Adrenal gland (tissue), 5 donors: ENCODE measurements at regions not wholly inside any gene's neighbourhood (a gene's known extent, or its start where the extent isn't known, plus 50 kb on each side); places are given as distances from the start of the nearest gene placed in this dataset.

Experiments used
- POLR2A ChIP-seq, 2 donors: fragments of 450-650 bp; IDR thresholded peaks; one replicate each; pipeline ENCODE4 v1.6.1; 2017; ENCODE audit warnings: antibody characterized with exemption in 2 of 2, mild to moderate bottlenecking in 2 of 2, moderate library complexity in 1 of 2
- TF ChIP-seq, protein P1 (sequence below), 6 experiments: fragments of 450-650 bp in 4 of 6; fragments of 200-600 bp in 2 of 6; sonication (generic) in 1 of 6; IDR thresholded peaks; 1 replicate in 5 of 6; 2 replicates in 1 of 6; pipeline versions ENCODE4 v1.5.1 to v1.8.0; 2016 to 2021; ENCODE audit warnings: antibody characterized with exemption in 6 of 6, mild to moderate bottlenecking in 2 of 6, moderate library complexity in 1 of 6
- donor health status: DM: no; HTN: no; CAD: no.

DNA sequence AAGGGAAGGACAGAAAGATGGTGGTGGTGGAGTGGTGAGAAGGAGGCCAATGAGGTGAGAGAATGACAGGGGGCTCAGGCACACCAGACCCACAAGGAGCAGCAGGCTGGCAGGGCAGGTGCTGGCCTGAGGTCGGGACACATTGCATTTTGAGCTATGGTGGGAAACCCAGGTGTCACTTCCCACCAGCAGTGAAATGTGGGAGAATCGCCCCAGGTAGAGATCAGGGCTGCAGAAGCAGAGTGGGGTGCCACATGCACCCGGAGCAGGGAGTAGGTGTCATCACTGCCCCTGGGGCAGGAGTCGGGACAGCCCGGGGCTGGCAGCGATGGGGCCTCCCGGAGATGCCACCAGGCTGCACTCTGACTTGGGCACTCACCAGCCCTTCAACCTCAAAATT lies 315.8 kb downstream of the BCL11B start:
- TF ChIP-seq, protein P1, sequence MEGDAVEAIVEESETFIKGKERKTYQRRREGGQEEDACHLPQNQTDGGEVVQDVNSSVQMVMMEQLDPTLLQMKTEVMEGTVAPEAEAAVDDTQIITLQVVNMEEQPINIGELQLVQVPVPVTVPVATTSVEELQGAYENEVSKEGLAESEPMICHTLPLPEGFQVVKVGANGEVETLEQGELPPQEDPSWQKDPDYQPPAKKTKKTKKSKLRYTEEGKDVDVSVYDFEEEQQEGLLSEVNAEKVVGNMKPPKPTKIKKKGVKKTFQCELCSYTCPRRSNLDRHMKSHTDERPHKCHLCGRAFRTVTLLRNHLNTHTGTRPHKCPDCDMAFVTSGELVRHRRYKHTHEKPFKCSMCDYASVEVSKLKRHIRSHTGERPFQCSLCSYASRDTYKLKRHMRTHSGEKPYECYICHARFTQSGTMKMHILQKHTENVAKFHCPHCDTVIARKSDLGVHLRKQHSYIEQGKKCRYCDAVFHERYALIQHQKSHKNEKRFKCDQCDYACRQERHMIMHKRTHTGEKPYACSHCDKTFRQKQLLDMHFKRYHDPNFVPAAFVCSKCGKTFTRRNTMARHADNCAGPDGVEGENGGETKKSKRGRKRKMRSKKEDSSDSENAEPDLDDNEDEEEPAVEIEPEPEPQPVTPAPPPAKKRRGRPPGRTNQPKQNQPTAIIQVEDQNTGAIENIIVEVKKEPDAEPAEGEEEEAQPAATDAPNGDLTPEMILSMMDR (IDR thresholded peaks at IDR 0.05): no peak
- TF ChIP-seq POLR2A (IDR thresholded peaks at IDR 0.05): no peak
